Neural cell (in vitro differentiated cells): ENCODE measurements at regions not wholly inside any gene's neighbourhood (a gene's known extent, or its start where the extent isn't known, plus 50 kb on each side); places are given as distances from the start of the nearest gene placed in this dataset.

ENCODE experiments used
- CTCF ChIP-seq: fragments of 450-650 bp; IDR thresholded peaks from 2 replicates; pipeline ENCODE4 v1.5.1; 2014; ENCODE audit warnings: antibody characterized with exemption, mild to moderate bottlenecking, moderate library complexity; ENCODE audit not compliant: poor library complexity, severe bottlenecking
- EZH2 ChIP-seq: fragments of 200-600, 300-800 bp; shearing (Covaris generic), sonication (generic); IDR thresholded peaks from 2 replicates; pipeline ENCODE4 v1.6.1; 2014; ENCODE audit warnings: antibody characterized with exemption, low read length, borderline replicate concordance, mild to moderate bottlenecking; ENCODE audit not compliant: insufficient read depth, poor library complexity, severe bottlenecking
- REST ChIP-seq: IDR thresholded peaks from 2 replicates; pipeline ENCODE4 v1.6.1; 2012; ENCODE audit warnings: borderline replicate concordance
- TAF1 ChIP-seq: IDR thresholded peaks from 2 replicates; pipeline ENCODE4 v1.6.1; 2012; ENCODE audit warnings: low read depth

GRCh38 chr12:30286345-30286926 lies 409.2 kb downstream of the IPO8 start:
- TF ChIP-seq CTCF = peak; percentile 72
- no peak for TF ChIP-seq EZH2
- TF ChIP-seq TAF1 = no peak
- no peak for TF ChIP-seq REST
